Fibroblast of the aortic adventitia (primary cell): ENCODE measurements at regions not wholly inside any gene's neighbourhood (a gene's known extent, or its start where the extent isn't known, plus 50 kb on each side); places are given as distances from the start of the nearest gene placed in this dataset.
A peak's percentile ranks its signal among the peaks of the same experiment; 100 is the strongest.

Experiments
- DNase-seq: peaks from one replicate; pipeline ENCODE4 v3.0.0-alpha.2; 2010; ENCODE audit warnings: low read depth
- H3K4me3 ChIP-seq: 2 replicates; pipeline ENCODE4 v1.5.1; 2011; ENCODE audit warnings: low read depth, mild to moderate bottlenecking, control low read depth, low read length, moderate library complexity
- CTCF ChIP-seq: IDR thresholded peaks from 2 replicates; pipeline ENCODE4 v1.5.1; 2011; ENCODE audit warnings: mild to moderate bottlenecking, low read length, control low read depth, inconsistent platforms; ENCODE audit not compliant: insufficient read depth

GRCh38 chr1:239906394-239906793 lies 185.3 kb upstream of the FMN2 start:
- TF ChIP-seq CTCF, result no peak
- H3K4me3 ChIP-seq, result no peak overlapping the region
- DNase-seq, result no peak

- TF ChIP-seq CTCF, result no peak
- DNase-seq, result peak; percentile 46
- no peak overlapping the region for H3K4me3 ChIP-seq
Observed at GRCh38 chr1:239909898-239910297, 181.8 kb upstream of the FMN2 start.

GRCh38 chr1:239912471-239912870 lies 179.2 kb upstream of the FMN2 start:
- TF ChIP-seq CTCF, result no peak
- DNase-seq, result peak; percentile 19
- H3K4me3 ChIP-seq, result no peak overlapping the region

- DNase-seq, result no peak
- no peak overlapping the region for H3K4me3 ChIP-seq
- TF ChIP-seq CTCF, result no peak
Observed at GRCh38 chr1:239913141-239913585, 178.5 kb upstream of the FMN2 start.

- TF ChIP-seq CTCF, result peak; percentile 24
- no peak overlapping the region for H3K4me3 ChIP-seq
- peak; percentile 64 for DNase-seq
Observed at GRCh38 chr1:239914751-239915231, 176.9 kb upstream of the FMN2 start.

GRCh38 chr1:239918634-239919033 lies 173.0 kb upstream of the FMN2 start:
- no peak overlapping the region for H3K4me3 ChIP-seq
- no peak for TF ChIP-seq CTCF
- DNase-seq, result no peak

- DNase-seq, result no peak
- H3K4me3 ChIP-seq, result no peak overlapping the region
- no peak for TF ChIP-seq CTCF
Observed at GRCh38 chr1:239920214-239920613, 171.5 kb upstream of the FMN2 start.
